MM.1S (cell line): ENCODE measurements at regions not wholly inside any gene's neighbourhood (a gene's known extent, or its start where the extent isn't known, plus 50 kb on each side); places are given as distances from the start of the nearest gene placed in this dataset.

Source experiments
- EZH2 ChIP-seq: fragments of 300-600 bp; sonication (generic); optimal IDR thresholded peaks from 2 replicates; pipeline ENCODE3; 2017; ENCODE audit warnings: low read depth, mild to moderate bottlenecking, antibody characterized with exemption, low read length, mixed read lengths
- EZH2phosphoT487 ChIP-seq: fragments of 300-600 bp; sonication (generic); IDR thresholded peaks from 2 replicates; pipeline ENCODE4 v1.6.1; 2018; ENCODE audit warnings: antibody characterized with exemption, low read length
- TF ChIP-seq, protein P1 (sequence below): fragments of 300-600 bp; sonication (generic); IDR thresholded peaks from 2 replicates; pipeline ENCODE4 v1.5.1; 2016; ENCODE audit warnings: antibody characterized with exemption, low read length, mixed read lengths

DNA sequence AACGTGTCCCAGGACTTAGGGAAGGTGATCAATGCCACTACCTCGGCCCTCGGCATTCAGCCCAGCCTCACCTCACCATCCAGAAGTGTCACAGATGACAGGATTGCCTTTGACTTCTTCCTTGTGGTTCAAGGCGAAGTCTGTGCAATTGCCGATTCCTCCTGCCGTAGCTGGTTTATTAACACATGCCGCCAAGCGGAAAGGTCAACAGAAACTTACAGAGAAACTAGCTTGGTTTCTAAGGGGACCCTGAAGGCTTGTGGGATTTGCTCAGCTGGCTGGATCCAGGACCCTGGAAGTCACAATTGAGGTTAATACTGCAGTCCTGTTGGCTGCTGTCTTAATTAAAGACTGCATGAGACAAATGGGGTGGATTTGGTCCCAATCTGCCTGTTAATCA is 65.6 kb downstream of the SHANK2 start:
- TF ChIP-seq EZH2: no peak
- TF ChIP-seq, protein P1, sequence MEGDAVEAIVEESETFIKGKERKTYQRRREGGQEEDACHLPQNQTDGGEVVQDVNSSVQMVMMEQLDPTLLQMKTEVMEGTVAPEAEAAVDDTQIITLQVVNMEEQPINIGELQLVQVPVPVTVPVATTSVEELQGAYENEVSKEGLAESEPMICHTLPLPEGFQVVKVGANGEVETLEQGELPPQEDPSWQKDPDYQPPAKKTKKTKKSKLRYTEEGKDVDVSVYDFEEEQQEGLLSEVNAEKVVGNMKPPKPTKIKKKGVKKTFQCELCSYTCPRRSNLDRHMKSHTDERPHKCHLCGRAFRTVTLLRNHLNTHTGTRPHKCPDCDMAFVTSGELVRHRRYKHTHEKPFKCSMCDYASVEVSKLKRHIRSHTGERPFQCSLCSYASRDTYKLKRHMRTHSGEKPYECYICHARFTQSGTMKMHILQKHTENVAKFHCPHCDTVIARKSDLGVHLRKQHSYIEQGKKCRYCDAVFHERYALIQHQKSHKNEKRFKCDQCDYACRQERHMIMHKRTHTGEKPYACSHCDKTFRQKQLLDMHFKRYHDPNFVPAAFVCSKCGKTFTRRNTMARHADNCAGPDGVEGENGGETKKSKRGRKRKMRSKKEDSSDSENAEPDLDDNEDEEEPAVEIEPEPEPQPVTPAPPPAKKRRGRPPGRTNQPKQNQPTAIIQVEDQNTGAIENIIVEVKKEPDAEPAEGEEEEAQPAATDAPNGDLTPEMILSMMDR: no peak
- no peak for TF ChIP-seq EZH2phosphoT487
